ENCODE measurements at regions not wholly inside any gene's neighbourhood (a gene's known extent, or its start where the extent isn't known, plus 50 kb on each side); places are given as distances from the start of the nearest gene placed in this dataset.

GRCh38 chr5:159660401-159660800, 255.9 kb upstream of the ADRA1B start:
- no peaks in the 10 kb centered on the region for H3K27me3 ChIP-seq (ENCODE audit: control insufficient read depth in 1 of 2, insufficient read depth in 2 of 2, low read length in 2 of 2)
- no peak overlapping the region for H3K9ac ChIP-seq (ENCODE audit: low read depth in 1 of 2, low read length in 2 of 2)
- no peaks in the 10 kb centered on the region for H3K9me3 ChIP-seq (ENCODE audit: control insufficient read depth in 1 of 2, low read length in 2 of 2)
- no peak overlapping the region for H3K27ac ChIP-seq (ENCODE audit: low read depth, low read length)
- H3K4me1 ChIP-seq (ENCODE audit: control insufficient read depth in 1 of 2, insufficient read depth in 2 of 2, low read length in 2 of 2) = no peaks in the 10 kb centered on the region
- no peaks in the 10 kb centered on the region for H3K36me3 ChIP-seq (ENCODE audit: control insufficient read depth in 1 of 2, insufficient read depth in 2 of 2, low read length in 2 of 2)
- no peak overlapping the region for H3K4me3 ChIP-seq (ENCODE audit: low read depth in 1 of 2, low read length in 2 of 2)

DNA sequence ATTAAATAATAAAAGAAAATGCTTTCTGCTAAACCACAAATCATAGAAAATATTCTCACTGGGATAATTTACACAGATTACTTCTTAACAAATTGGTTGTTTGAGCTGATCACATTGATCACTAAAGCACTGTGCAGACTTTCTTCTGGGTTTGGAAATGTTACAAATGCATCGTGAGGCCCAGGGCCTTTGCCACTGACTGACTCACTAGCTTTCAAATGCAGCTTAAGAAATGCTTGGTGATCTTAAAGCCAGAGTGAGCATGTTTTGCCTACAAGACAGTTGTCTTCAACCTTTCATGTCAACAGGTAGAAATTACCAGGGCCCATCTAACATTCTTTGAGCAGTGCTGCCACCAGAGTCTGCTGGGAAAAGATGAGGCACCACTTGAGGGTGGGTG, 252.3 kb upstream of the ADRA1B start:
- Histone ChIP-seq H3K9ac (ENCODE audit: low read depth in 1 of 2, low read length in 2 of 2) (no peak overlapping the region), H3K4me3 (ENCODE audit: low read depth in 1 of 2, low read length in 2 of 2) (no peak overlapping the region), H3K9me3 (ENCODE audit: control insufficient read depth in 1 of 2, low read length in 2 of 2) (no peaks in the 10 kb centered on the region), H3K4me1 (ENCODE audit: control insufficient read depth in 1 of 2, insufficient read depth in 2 of 2, low read length in 2 of 2) (no peaks in the 10 kb centered on the region), H3K27ac (ENCODE audit: low read depth, low read length) (no peak overlapping the region), H3K27me3 (ENCODE audit: control insufficient read depth in 1 of 2, insufficient read depth in 2 of 2, low read length in 2 of 2) (no peaks in the 10 kb centered on the region), H3K36me3 (ENCODE audit: control insufficient read depth in 1 of 2, insufficient read depth in 2 of 2, low read length in 2 of 2) (no peaks in the 10 kb centered on the region)

- H3K36me3 ChIP-seq (ENCODE audit: control insufficient read depth in 1 of 2, insufficient read depth in 2 of 2, low read length in 2 of 2) = no peaks in the 10 kb centered on the region
- no peak overlapping the region for H3K27ac ChIP-seq (ENCODE audit: low read depth, low read length)
- H3K4me1 ChIP-seq (ENCODE audit: control insufficient read depth in 1 of 2, insufficient read depth in 2 of 2, low read length in 2 of 2) = no peaks in the 10 kb centered on the region
- no peak overlapping the region for H3K9ac ChIP-seq (ENCODE audit: low read depth in 1 of 2, low read length in 2 of 2)
- no peaks in the 10 kb centered on the region for H3K9me3 ChIP-seq (ENCODE audit: control insufficient read depth in 1 of 2, low read length in 2 of 2)
- no peaks in the 10 kb centered on the region for H3K27me3 ChIP-seq (ENCODE audit: control insufficient read depth in 1 of 2, insufficient read depth in 2 of 2, low read length in 2 of 2)
- H3K4me3 ChIP-seq (ENCODE audit: low read depth in 1 of 2, low read length in 2 of 2) = no peak overlapping the region
These were observed 249.0 kb upstream of the ADRA1B start for GRCh38 chr5:159667286-159667685.

DNA sequence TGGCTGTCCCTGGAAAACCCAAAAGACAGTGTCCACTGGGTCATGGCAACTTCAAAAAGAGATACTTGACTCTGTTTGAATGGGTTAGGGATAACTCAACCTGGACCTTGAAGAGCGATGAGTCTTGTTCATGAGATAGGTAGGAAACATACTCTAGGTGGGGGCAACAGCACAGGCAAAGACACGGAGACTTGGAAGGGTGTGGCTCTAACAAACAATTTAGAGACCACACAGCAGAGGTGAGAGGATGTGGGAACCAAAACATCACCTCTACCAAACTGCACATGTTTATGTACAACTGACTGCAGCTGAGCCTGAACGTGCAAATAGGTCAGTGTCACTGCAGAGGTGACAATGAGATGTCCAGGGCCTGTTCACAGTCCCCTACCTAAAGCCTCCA, 247.7 kb upstream of the ADRA1B start:
- Histone ChIP-seq H3K27me3 (ENCODE audit: control insufficient read depth in 1 of 2, insufficient read depth in 2 of 2, low read length in 2 of 2) (no peaks in the 10 kb centered on the region), H3K9ac (ENCODE audit: low read depth in 1 of 2, low read length in 2 of 2) (no peak overlapping the region), H3K27ac (ENCODE audit: low read depth, low read length) (no peak overlapping the region), H3K4me3 (ENCODE audit: low read depth in 1 of 2, low read length in 2 of 2) (no peak overlapping the region), H3K4me1 (ENCODE audit: control insufficient read depth in 1 of 2, insufficient read depth in 2 of 2, low read length in 2 of 2) (no peaks in the 10 kb centered on the region), H3K36me3 (ENCODE audit: control insufficient read depth in 1 of 2, insufficient read depth in 2 of 2, low read length in 2 of 2) (no peaks in the 10 kb centered on the region), H3K9me3 (ENCODE audit: control insufficient read depth in 1 of 2, low read length in 2 of 2) (no peaks in the 10 kb centered on the region)

GRCh38 chr5:159669559-159669958, 246.7 kb upstream of the ADRA1B start:
- no peak overlapping the region for H3K4me3 ChIP-seq (ENCODE audit: low read depth in 1 of 2, low read length in 2 of 2)
- no peaks in the 10 kb centered on the region for H3K4me1 ChIP-seq (ENCODE audit: control insufficient read depth in 1 of 2, insufficient read depth in 2 of 2, low read length in 2 of 2)
- H3K27ac ChIP-seq (ENCODE audit: low read depth, low read length) = no peak overlapping the region
- H3K27me3 ChIP-seq (ENCODE audit: control insufficient read depth in 1 of 2, insufficient read depth in 2 of 2, low read length in 2 of 2) = no peaks in the 10 kb centered on the region
- no peak overlapping the region for H3K9ac ChIP-seq (ENCODE audit: low read depth in 1 of 2, low read length in 2 of 2)
- no peaks in the 10 kb centered on the region for H3K36me3 ChIP-seq (ENCODE audit: control insufficient read depth in 1 of 2, insufficient read depth in 2 of 2, low read length in 2 of 2)
- no peaks in the 10 kb centered on the region for H3K9me3 ChIP-seq (ENCODE audit: control insufficient read depth in 1 of 2, low read length in 2 of 2)

DNA sequence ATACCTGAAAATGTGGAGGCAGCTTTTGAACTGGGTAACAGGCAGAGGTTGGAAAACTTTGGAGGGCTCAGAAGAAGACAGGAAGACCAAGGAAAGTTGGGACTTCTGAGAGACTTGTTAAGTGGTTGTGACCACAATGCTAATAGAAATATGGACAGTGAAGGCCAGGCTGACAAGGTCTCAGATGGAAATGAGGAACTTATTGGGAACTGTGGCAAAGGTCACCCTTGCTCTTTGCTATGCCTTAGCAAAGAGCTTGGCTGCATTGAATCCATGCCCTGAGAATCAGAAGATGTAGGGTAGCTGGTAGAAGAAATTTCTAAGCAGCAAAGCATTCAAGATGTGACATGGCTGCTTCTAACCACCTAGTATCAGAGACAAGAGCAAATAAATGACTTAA, 244.4 kb upstream of the ADRA1B start:
- H3K36me3 ChIP-seq (ENCODE audit: control insufficient read depth in 1 of 2, insufficient read depth in 2 of 2, low read length in 2 of 2) = no peaks in the 10 kb centered on the region

DNA sequence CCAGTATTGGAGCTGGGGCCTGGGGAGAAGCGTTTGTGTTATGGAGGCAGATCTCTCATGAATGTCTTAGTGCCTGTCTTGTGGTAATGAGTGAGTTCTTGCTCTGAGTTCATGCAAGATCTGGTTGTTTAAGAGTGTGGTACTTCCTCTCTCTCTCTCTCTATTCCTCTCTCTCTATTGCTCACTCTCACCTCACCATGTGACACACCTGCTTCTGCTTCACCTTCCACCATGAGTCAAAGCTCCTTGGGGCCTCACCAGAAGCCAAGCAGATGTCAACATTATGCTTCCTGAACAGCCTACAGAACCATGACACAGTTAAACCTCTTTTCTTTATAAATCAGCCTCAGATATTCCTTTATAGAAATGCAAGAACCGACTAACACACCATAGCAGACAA, 242.7 kb upstream of the ADRA1B start:
- Histone ChIP-seq H3K4me3 (ENCODE audit: low read depth in 1 of 2, low read length in 2 of 2) (no peak overlapping the region), H3K27me3 (ENCODE audit: control insufficient read depth in 1 of 2, insufficient read depth in 2 of 2, low read length in 2 of 2) (no peaks in the 10 kb centered on the region), H3K27ac (ENCODE audit: low read depth, low read length) (no peak overlapping the region), H3K4me1 (ENCODE audit: control insufficient read depth in 1 of 2, insufficient read depth in 2 of 2, low read length in 2 of 2) (no peaks in the 10 kb centered on the region), H3K9ac (ENCODE audit: low read depth in 1 of 2, low read length in 2 of 2) (no peak overlapping the region), H3K9me3 (ENCODE audit: control insufficient read depth in 1 of 2, low read length in 2 of 2) (no peaks in the 10 kb centered on the region), H3K36me3 (ENCODE audit: control insufficient read depth in 1 of 2, insufficient read depth in 2 of 2, low read length in 2 of 2) (no peaks in the 10 kb centered on the region)

More for the DNA sequence above, 244.4 kb upstream of the ADRA1B start:
- Histone ChIP-seq H3K27ac (ENCODE audit: low read depth, low read length) (no peak overlapping the region), H3K9me3 (ENCODE audit: control insufficient read depth in 1 of 2, low read length in 2 of 2) (no peaks in the 10 kb centered on the region), H3K9ac (ENCODE audit: low read depth in 1 of 2, low read length in 2 of 2) (no peak overlapping the region), H3K4me1 (ENCODE audit: control insufficient read depth in 1 of 2, insufficient read depth in 2 of 2, low read length in 2 of 2) (no peaks in the 10 kb centered on the region), H3K4me3 (ENCODE audit: low read depth in 1 of 2, low read length in 2 of 2) (no peak overlapping the region), H3K27me3 (ENCODE audit: control insufficient read depth in 1 of 2, insufficient read depth in 2 of 2, low read length in 2 of 2) (no peaks in the 10 kb centered on the region)

- no peak overlapping the region for H3K4me3 ChIP-seq (ENCODE audit: low read depth in 1 of 2, low read length in 2 of 2)
- H3K27ac ChIP-seq (ENCODE audit: low read depth, low read length) = no peak overlapping the region
These were observed 237.5 kb upstream of the ADRA1B start for GRCh38 chr5:159678657-159679392.

GRCh38 chr5:159680095-159680494, 236.2 kb upstream of the ADRA1B start:
- H3K27ac ChIP-seq (ENCODE audit: low read depth, low read length) = no peak overlapping the region
- H3K4me1 ChIP-seq (ENCODE audit: control insufficient read depth in 1 of 2, insufficient read depth in 2 of 2, low read length in 2 of 2) = no peaks in the 10 kb centered on the region
- H3K36me3 ChIP-seq (ENCODE audit: control insufficient read depth in 1 of 2, insufficient read depth in 2 of 2, low read length in 2 of 2) = no peaks in the 10 kb centered on the region
- no peak overlapping the region for H3K9ac ChIP-seq (ENCODE audit: low read depth in 1 of 2, low read length in 2 of 2)
- no peaks in the 10 kb centered on the region for H3K27me3 ChIP-seq (ENCODE audit: control insufficient read depth in 1 of 2, insufficient read depth in 2 of 2, low read length in 2 of 2)
- peaks cover 0 to 10% of the 10 kb centered on the region in 2 donors for H3K9me3 ChIP-seq (ENCODE audit: control insufficient read depth in 1 of 2, low read length in 2 of 2)
- no peak overlapping the region for H3K4me3 ChIP-seq (ENCODE audit: low read depth in 1 of 2, low read length in 2 of 2)

More at GRCh38 chr5:159678657-159679392, 237.5 kb upstream of the ADRA1B start:
- no peaks in the 10 kb centered on the region for H3K36me3 ChIP-seq (ENCODE audit: control insufficient read depth in 1 of 2, insufficient read depth in 2 of 2, low read length in 2 of 2)
- no peaks in the 10 kb centered on the region for H3K27me3 ChIP-seq (ENCODE audit: control insufficient read depth in 1 of 2, insufficient read depth in 2 of 2, low read length in 2 of 2)
- H3K9me3 ChIP-seq (ENCODE audit: control insufficient read depth in 1 of 2, low read length in 2 of 2) = peaks cover 0 to 10% of the 10 kb centered on the region in 2 donors
- H3K9ac ChIP-seq (ENCODE audit: low read depth in 1 of 2, low read length in 2 of 2) = no peak overlapping the region
- H3K4me1 ChIP-seq (ENCODE audit: control insufficient read depth in 1 of 2, insufficient read depth in 2 of 2, low read length in 2 of 2) = no peaks in the 10 kb centered on the region

- Histone ChIP-seq H3K36me3 (ENCODE audit: control insufficient read depth in 1 of 2, insufficient read depth in 2 of 2, low read length in 2 of 2) (no peaks in the 10 kb centered on the region), H3K9ac (ENCODE audit: low read depth in 1 of 2, low read length in 2 of 2) (no peak overlapping the region), H3K27ac (ENCODE audit: low read depth, low read length) (no peak overlapping the region), H3K4me3 (ENCODE audit: low read depth in 1 of 2, low read length in 2 of 2) (no peak overlapping the region), H3K9me3 (ENCODE audit: control insufficient read depth in 1 of 2, low read length in 2 of 2) (peaks cover 0 to 10% of the 10 kb centered on the region in 2 donors), H3K27me3 (ENCODE audit: control insufficient read depth in 1 of 2, insufficient read depth in 2 of 2, low read length in 2 of 2) (no peaks in the 10 kb centered on the region), H3K4me1 (ENCODE audit: control insufficient read depth in 1 of 2, insufficient read depth in 2 of 2, low read length in 2 of 2) (no peaks in the 10 kb centered on the region)
These were observed 234.6 kb upstream of the ADRA1B start for GRCh38 chr5:159681661-159682060.

Measured in duodenal mucosa (tissue), 2 donors.